ENCODE measurements at regions not wholly inside any gene's neighbourhood (a gene's known extent, or its start where the extent isn't known, plus 50 kb on each side); places are given as distances from the start of the nearest gene placed in this dataset.

- TF ChIP-seq CTCF (IDR thresholded peaks at IDR 0.05; ENCODE audit: poor library complexity) (no peak), EZH2phosphoT487 (IDR thresholded peaks at IDR 0.05; ENCODE audit: low read depth, severe bottlenecking, unreplicated experiment) (no peak)
Measured at GRCh38 chr10:31683682-31684081, 244.9 kb downstream of the ARHGAP12 start.

Measured in hepatocyte (in vitro differentiated cells).